ENCODE measurements at regions not wholly inside any gene's neighbourhood (a gene's known extent, or its start where the extent isn't known, plus 50 kb on each side); places are given as distances from the start of the nearest gene placed in this dataset.

GRCh38 chr22:22763512-22763911, 119.1 kb downstream of the GGTLC2 start:
- H3K4me2 ChIP-seq: no peak overlapping the region
- H3K36me3 ChIP-seq (ENCODE audit: insufficient read depth): no peaks in the 10 kb centered on the region
- H3K9ac ChIP-seq: no peak overlapping the region
- H3K27me3 ChIP-seq (ENCODE audit: insufficient read depth, low read depth): no peaks in the 10 kb centered on the region
- H3K27ac ChIP-seq: no peak overlapping the region
- peaks cover 6% of the 10 kb centered on the region for H3K4me1 ChIP-seq (ENCODE audit: low read depth, poor library complexity, severe bottlenecking)
- H4K20me1 ChIP-seq (ENCODE audit: insufficient read depth): no peaks in the 10 kb centered on the region
- TF ChIP-seq CTCF (conservative IDR thresholded peaks at IDR 0.05; ENCODE audit: low read depth, low read length): no peak
- H2AFZ ChIP-seq (ENCODE audit: low read depth): no peak overlapping the region
- H3K4me3 ChIP-seq (IDR thresholded peaks at IDR 0.05; ENCODE audit: insufficient read depth, low read depth, low read length): no peak overlapping the region
- no peaks in the 10 kb centered on the region for H3K79me2 ChIP-seq (ENCODE audit: insufficient read depth, low read depth)

- Histone ChIP-seq H3K4me2 (no peak overlapping the region), H3K27me3 (ENCODE audit: insufficient read depth, low read depth) (no peaks in the 10 kb centered on the region), H2AFZ (ENCODE audit: low read depth) (no peak overlapping the region), H3K79me2 (ENCODE audit: insufficient read depth, low read depth) (no peaks in the 10 kb centered on the region), H3K9ac (no peak overlapping the region), H3K4me3 (IDR thresholded peaks at IDR 0.05; ENCODE audit: insufficient read depth, low read depth, low read length) (no peak overlapping the region), H3K4me1 (ENCODE audit: low read depth, poor library complexity, severe bottlenecking) (peaks cover 6% of the 10 kb centered on the region), H3K27ac (no peak overlapping the region), H3K36me3 (ENCODE audit: insufficient read depth) (no peaks in the 10 kb centered on the region), H4K20me1 (ENCODE audit: insufficient read depth) (no peaks in the 10 kb centered on the region)
- TF ChIP-seq CTCF (conservative IDR thresholded peaks at IDR 0.05; ENCODE audit: low read depth, low read length): no peak
Observed at GRCh38 chr22:22764085-22764484, 119.7 kb downstream of the GGTLC2 start.

GRCh38 chr22:22767876-22768602, 119.6 kb upstream of the IGLL5 start:
- Histone ChIP-seq H3K4me1 (ENCODE audit: low read depth, poor library complexity, severe bottlenecking) (no peaks in the 10 kb centered on the region), H4K20me1 (ENCODE audit: insufficient read depth) (no peaks in the 10 kb centered on the region), H3K9ac (no peak overlapping the region), H3K36me3 (ENCODE audit: insufficient read depth) (no peaks in the 10 kb centered on the region), H3K79me2 (ENCODE audit: insufficient read depth, low read depth) (no peaks in the 10 kb centered on the region), H2AFZ (ENCODE audit: low read depth) (no peak overlapping the region), H3K4me3 (IDR thresholded peaks at IDR 0.05; ENCODE audit: insufficient read depth, low read depth, low read length) (no peak overlapping the region), H3K27ac (no peak overlapping the region), H3K4me2 (no peak overlapping the region), H3K27me3 (ENCODE audit: insufficient read depth, low read depth) (no peaks in the 10 kb centered on the region)
- TF ChIP-seq CTCF (conservative IDR thresholded peaks at IDR 0.05; ENCODE audit: low read depth, low read length): no peak

- no peaks in the 10 kb centered on the region for H3K36me3 ChIP-seq (ENCODE audit: insufficient read depth)
- no peak overlapping the region for H2AFZ ChIP-seq (ENCODE audit: low read depth)
- H3K4me2 ChIP-seq: no peak overlapping the region
- H3K79me2 ChIP-seq (ENCODE audit: insufficient read depth, low read depth): no peaks in the 10 kb centered on the region
- H3K4me3 ChIP-seq (IDR thresholded peaks at IDR 0.05; ENCODE audit: insufficient read depth, low read depth, low read length): no peak overlapping the region
- no peaks in the 10 kb centered on the region for H3K4me1 ChIP-seq (ENCODE audit: low read depth, poor library complexity, severe bottlenecking)
- no peak overlapping the region for H3K9ac ChIP-seq
- no peak overlapping the region for H3K27ac ChIP-seq
- H4K20me1 ChIP-seq (ENCODE audit: insufficient read depth): no peaks in the 10 kb centered on the region
- no peak for TF ChIP-seq CTCF (conservative IDR thresholded peaks at IDR 0.05; ENCODE audit: low read depth, low read length)
- no peaks in the 10 kb centered on the region for H3K27me3 ChIP-seq (ENCODE audit: insufficient read depth, low read depth)
Observed at GRCh38 chr22:22768885-22769284, 118.7 kb upstream of the IGLL5 start.
